Uterus (tissue), 2 donors: ENCODE measurements at regions not wholly inside any gene's neighbourhood (a gene's known extent, or its start where the extent isn't known, plus 50 kb on each side); places are given as distances from the start of the nearest gene placed in this dataset.

ENCODE experiments used
- POLR2A ChIP-seq, 2 donors: fragments of 450-650 bp; IDR thresholded peaks; one replicate each; pipeline ENCODE4 v1.6.1; 2016; ENCODE audit warnings: antibody characterized with exemption in 2 of 2, mild to moderate bottlenecking in 1 of 2, moderate library complexity in 1 of 2
- TF ChIP-seq, protein P1 (sequence below), 4 experiments: fragments of 200-600 bp in 2 of 4; fragments of 450-650 bp in 2 of 4; sonication (generic) in 2 of 4; IDR thresholded peaks; one replicate each; pipeline ENCODE4 v1.5.1; 2016 to 2019; ENCODE audit warnings: antibody characterized with exemption in 4 of 4, mild to moderate bottlenecking in 2 of 4, moderate library complexity in 1 of 4

DNA sequence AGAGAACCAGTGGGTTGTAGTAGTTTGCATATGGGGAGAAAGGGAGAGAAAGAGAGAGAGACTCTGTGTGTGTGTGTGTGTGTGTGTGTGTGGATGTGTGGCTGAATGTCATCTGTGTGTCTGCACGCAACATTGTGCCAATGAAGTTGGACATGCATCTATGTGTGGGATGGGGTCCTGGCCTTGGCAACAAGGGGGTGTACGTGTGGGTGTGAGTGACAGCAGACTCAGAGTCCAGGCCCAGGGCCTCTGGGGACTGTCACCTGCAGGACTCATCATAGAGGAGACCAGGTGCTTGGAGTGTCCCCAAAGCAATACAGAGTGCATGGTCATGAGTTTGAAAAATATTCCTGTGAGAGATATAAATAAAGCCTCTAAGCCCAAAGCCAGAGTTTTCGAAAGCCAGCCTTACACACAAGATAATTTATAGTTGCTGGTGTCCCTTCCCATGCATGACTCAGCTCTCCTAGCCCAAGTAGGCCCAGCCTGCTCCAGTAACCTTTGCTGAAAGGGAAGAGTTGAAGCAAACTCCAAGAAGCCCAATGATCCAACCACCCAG, 59.9 kb downstream of the TNP1 start:
- TF ChIP-seq POLR2A (IDR thresholded peaks at IDR 0.05) = no peak
- TF ChIP-seq, protein P1, sequence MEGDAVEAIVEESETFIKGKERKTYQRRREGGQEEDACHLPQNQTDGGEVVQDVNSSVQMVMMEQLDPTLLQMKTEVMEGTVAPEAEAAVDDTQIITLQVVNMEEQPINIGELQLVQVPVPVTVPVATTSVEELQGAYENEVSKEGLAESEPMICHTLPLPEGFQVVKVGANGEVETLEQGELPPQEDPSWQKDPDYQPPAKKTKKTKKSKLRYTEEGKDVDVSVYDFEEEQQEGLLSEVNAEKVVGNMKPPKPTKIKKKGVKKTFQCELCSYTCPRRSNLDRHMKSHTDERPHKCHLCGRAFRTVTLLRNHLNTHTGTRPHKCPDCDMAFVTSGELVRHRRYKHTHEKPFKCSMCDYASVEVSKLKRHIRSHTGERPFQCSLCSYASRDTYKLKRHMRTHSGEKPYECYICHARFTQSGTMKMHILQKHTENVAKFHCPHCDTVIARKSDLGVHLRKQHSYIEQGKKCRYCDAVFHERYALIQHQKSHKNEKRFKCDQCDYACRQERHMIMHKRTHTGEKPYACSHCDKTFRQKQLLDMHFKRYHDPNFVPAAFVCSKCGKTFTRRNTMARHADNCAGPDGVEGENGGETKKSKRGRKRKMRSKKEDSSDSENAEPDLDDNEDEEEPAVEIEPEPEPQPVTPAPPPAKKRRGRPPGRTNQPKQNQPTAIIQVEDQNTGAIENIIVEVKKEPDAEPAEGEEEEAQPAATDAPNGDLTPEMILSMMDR (IDR thresholded peaks at IDR 0.05) = no peak
